ENCODE measurements at regions not wholly inside any gene's neighbourhood (a gene's known extent, or its start where the extent isn't known, plus 50 kb on each side); places are given as distances from the start of the nearest gene placed in this dataset.

GRCh38 chr2:78592491-78592890 is 433.0 kb upstream of the REG3G start:
- TF ChIP-seq CHD1 (IDR thresholded peaks at IDR 0.05; ENCODE audit: low read depth, low read length) (no peak), USF2 (IDR thresholded peaks at IDR 0.05; ENCODE audit: low read depth, low read length) (no peak), RCOR1 (IDR thresholded peaks at IDR 0.05; ENCODE audit: insufficient replicate concordance, low read length) (no peak), RFX5 (IDR thresholded peaks at IDR 0.05; ENCODE audit: low read depth, low read length) (no peak), POLR2A (IDR thresholded peaks at IDR 0.05; ENCODE audit: low read depth, low read length) (no peak), RAD21 (IDR thresholded peaks at IDR 0.05; ENCODE audit: low read length) (no peak)
- TF ChIP-seq, protein P1, sequence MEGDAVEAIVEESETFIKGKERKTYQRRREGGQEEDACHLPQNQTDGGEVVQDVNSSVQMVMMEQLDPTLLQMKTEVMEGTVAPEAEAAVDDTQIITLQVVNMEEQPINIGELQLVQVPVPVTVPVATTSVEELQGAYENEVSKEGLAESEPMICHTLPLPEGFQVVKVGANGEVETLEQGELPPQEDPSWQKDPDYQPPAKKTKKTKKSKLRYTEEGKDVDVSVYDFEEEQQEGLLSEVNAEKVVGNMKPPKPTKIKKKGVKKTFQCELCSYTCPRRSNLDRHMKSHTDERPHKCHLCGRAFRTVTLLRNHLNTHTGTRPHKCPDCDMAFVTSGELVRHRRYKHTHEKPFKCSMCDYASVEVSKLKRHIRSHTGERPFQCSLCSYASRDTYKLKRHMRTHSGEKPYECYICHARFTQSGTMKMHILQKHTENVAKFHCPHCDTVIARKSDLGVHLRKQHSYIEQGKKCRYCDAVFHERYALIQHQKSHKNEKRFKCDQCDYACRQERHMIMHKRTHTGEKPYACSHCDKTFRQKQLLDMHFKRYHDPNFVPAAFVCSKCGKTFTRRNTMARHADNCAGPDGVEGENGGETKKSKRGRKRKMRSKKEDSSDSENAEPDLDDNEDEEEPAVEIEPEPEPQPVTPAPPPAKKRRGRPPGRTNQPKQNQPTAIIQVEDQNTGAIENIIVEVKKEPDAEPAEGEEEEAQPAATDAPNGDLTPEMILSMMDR (conservative IDR thresholded peaks at IDR 0.05; ENCODE audit: low read depth, low read length), result no peak

Data from IMR-90 (cell line).